DND-41 (cell line): ENCODE measurements at regions not wholly inside any gene's neighbourhood (a gene's known extent, or its start where the extent isn't known, plus 50 kb on each side); places are given as distances from the start of the nearest gene placed in this dataset.

Source experiments
- ATAC-seq: fragments of 200-7000 bp; cut with Tn5 transposase; 3 replicates; pipeline ENCODE4 v1.9.1; 2021; ENCODE audit warnings: low read depth; ENCODE audit not compliant: insufficient read depth
- DNase-seq: peaks from one replicate; pipeline ENCODE4 v3.0.0-alpha.2; 2020
- H2AFZ ChIP-seq: 2 replicates; pipeline ENCODE4 v1.6.0; 2012; ENCODE audit warnings: low read depth, low read length
- H3K27ac ChIP-seq: 2 replicates; pipeline ENCODE4 v1.5.1; 2012; ENCODE audit warnings: low read length, inconsistent platforms
- H3K27me3 ChIP-seq: fragments of 200-600 bp; sonication (generic); 2 replicates; pipeline ENCODE4 v1.6.0; 2012; ENCODE audit warnings: low read length, mild to moderate bottlenecking, inconsistent platforms; ENCODE audit not compliant: insufficient read depth, poor library complexity
- H3K36me3 ChIP-seq: 2 replicates; pipeline ENCODE4 v1.5.1; 2012; ENCODE audit warnings: low read length, inconsistent platforms; ENCODE audit not compliant: insufficient read depth
- H3K4me1 ChIP-seq: 2 replicates; pipeline ENCODE4 v1.5.1; 2012; ENCODE audit warnings: mild to moderate bottlenecking, low read length; ENCODE audit not compliant: insufficient read depth
- H3K4me2 ChIP-seq: 2 replicates; pipeline ENCODE4 v1.6.0; 2012; ENCODE audit warnings: mild to moderate bottlenecking, moderate library complexity, low read length, inconsistent platforms; ENCODE audit not compliant: insufficient read depth
- H3K4me3 ChIP-seq, 2 experiments: fragments of 200-600 bp in 1 of 2; shearing (Covaris generic) in 1 of 2; 2 replicates each; pipeline ENCODE4 v1.5.1; 2012 to 2016; ENCODE audit warnings: inconsistent platforms in 2 of 2, low read length in 2 of 2, mild to moderate bottlenecking in 2 of 2, low read depth in 1 of 2, moderate library complexity in 1 of 2
- H3K79me2 ChIP-seq: 2 replicates; pipeline ENCODE4 v1.6.0; 2012; ENCODE audit warnings: low read length, inconsistent platforms; ENCODE audit not compliant: insufficient read depth
- H3K9ac ChIP-seq: 2 replicates; pipeline ENCODE4 v1.6.0; 2012; ENCODE audit warnings: low read depth, mild to moderate bottlenecking, inconsistent platforms, low read length, moderate library complexity
- H3K9me3 ChIP-seq: 2 replicates; pipeline ENCODE4 v1.5.1; 2012; ENCODE audit warnings: low read length, moderate library complexity, mild to moderate bottlenecking, inconsistent platforms; ENCODE audit not compliant: insufficient read depth, severe bottlenecking
- H4K20me1 ChIP-seq: 2 replicates; pipeline ENCODE4 v1.6.0; 2012; ENCODE audit warnings: low read length; ENCODE audit not compliant: insufficient read depth
- CTCF ChIP-seq: IDR thresholded peaks from 2 replicates; pipeline ENCODE4 v1.5.1; 2012; ENCODE audit warnings: borderline replicate concordance, low read length, moderate library complexity, mild to moderate bottlenecking; ENCODE audit not compliant: poor library complexity, severe bottlenecking; ENCODE audit errors: extremely low read depth
- EZH2 ChIP-seq: IDR thresholded peaks from 3 replicates; pipeline ENCODE4 v1.6.1; 2012; ENCODE audit warnings: borderline replicate concordance, low read depth, mild to moderate bottlenecking, moderate library complexity, low read length, inconsistent platforms; ENCODE audit not compliant: severe bottlenecking

GRCh38 chr10:121288011-121288410, 310.2 kb downstream of the FGFR2 start:
- Histone ChIP-seq H3K79me2 (no peaks in the 10 kb centered on the region), H3K4me1 (no peaks in the 10 kb centered on the region), H3K9me3 (no peaks in the 10 kb centered on the region), H3K36me3 (no peaks in the 10 kb centered on the region), H3K4me3 (no peak overlapping the region), H4K20me1 (no peaks in the 10 kb centered on the region), H3K27ac (no peak overlapping the region), H2AFZ (no peak overlapping the region), H3K27me3 (peaks cover 14% of the 10 kb centered on the region), H3K9ac (no peak overlapping the region), H3K4me2 (no peak overlapping the region)
- DNase-seq (no peak), ATAC-seq (no peak)
- TF ChIP-seq EZH2 (no peak), CTCF (no peak)

- DNase-seq (no peak), ATAC-seq (no peak)
- H4K20me1 ChIP-seq, result no peaks in the 10 kb centered on the region
- no peak overlapping the region for H3K4me3 ChIP-seq
- no peaks in the 10 kb centered on the region for H3K36me3 ChIP-seq
- H3K9ac ChIP-seq, result no peak overlapping the region
- no peak overlapping the region for H3K27ac ChIP-seq
- H3K4me1 ChIP-seq, result no peaks in the 10 kb centered on the region
- no peaks in the 10 kb centered on the region for H3K79me2 ChIP-seq
- no peaks in the 10 kb centered on the region for H3K9me3 ChIP-seq
- H3K4me2 ChIP-seq, result no peak overlapping the region
- TF ChIP-seq CTCF, result no peak
- TF ChIP-seq EZH2, result no peak
- peaks cover 14% of the 10 kb centered on the region for H3K27me3 ChIP-seq
- H2AFZ ChIP-seq, result no peak overlapping the region
Observed at GRCh38 chr10:121288864-121289661, 309.2 kb downstream of the FGFR2 start.

DNA sequence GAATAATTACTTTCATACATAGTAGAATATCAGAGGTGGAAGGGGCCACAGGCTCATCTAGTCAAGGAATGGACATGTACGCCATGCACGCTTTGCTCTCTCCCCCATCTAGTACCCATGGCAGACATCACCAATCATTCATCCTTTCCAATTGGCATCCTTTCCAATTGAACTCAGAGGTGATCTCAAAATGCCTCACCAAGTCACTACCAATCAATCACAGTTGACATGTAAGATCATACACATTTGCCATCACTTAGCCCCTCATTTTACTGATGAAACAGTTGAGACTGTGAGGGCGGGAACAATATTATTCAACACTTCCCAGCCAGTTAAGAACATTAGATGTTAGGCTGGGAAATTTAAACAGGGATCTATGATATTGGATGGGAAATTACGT, 308.4 kb downstream of the FGFR2 start:
- peaks cover 14% of the 10 kb centered on the region for H3K27me3 ChIP-seq
- no peaks in the 10 kb centered on the region for H3K36me3 ChIP-seq
- no peak overlapping the region for H2AFZ ChIP-seq
- no peak overlapping the region for H3K27ac ChIP-seq
- H3K4me2 ChIP-seq, result no peak overlapping the region
- no peaks in the 10 kb centered on the region for H3K79me2 ChIP-seq
- no peaks in the 10 kb centered on the region for H4K20me1 ChIP-seq
- DNase-seq (no peak), ATAC-seq (no peak)
- no peak overlapping the region for H3K9ac ChIP-seq
- H3K9me3 ChIP-seq, result no peaks in the 10 kb centered on the region
- TF ChIP-seq CTCF, result no peak
- no peak for TF ChIP-seq EZH2
- no peaks in the 10 kb centered on the region for H3K4me1 ChIP-seq
- H3K4me3 ChIP-seq, result no peak overlapping the region

DNA sequence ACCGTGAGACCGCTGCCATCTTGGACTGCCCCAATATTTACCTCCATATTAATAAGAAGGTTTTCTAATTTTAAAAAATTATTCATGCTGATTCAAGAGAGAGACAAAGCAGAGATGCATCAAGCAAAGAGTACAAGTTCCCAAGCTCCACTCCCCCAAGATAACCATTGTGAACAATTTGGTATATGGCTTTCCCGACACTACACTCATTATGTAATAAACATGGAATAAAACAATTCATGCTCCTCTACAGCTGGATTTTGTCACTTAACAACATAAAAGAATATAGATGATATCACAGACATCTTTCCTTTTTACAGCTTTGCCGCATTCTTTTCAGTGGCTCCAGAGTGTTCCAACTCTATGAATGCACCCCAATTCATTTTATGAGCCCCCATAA, 307.6 kb downstream of the FGFR2 start:
- TF ChIP-seq EZH2, result no peak
- no peak for TF ChIP-seq CTCF
- Histone ChIP-seq H3K36me3 (no peaks in the 10 kb centered on the region), H2AFZ (no peak overlapping the region), H3K9me3 (no peaks in the 10 kb centered on the region), H3K27ac (no peak overlapping the region), H3K27me3 (peaks cover 15% of the 10 kb centered on the region), H3K4me1 (no peaks in the 10 kb centered on the region), H3K4me2 (no peak overlapping the region), H4K20me1 (no peaks in the 10 kb centered on the region), H3K4me3 (no peak overlapping the region), H3K79me2 (no peaks in the 10 kb centered on the region), H3K9ac (no peak overlapping the region)
- DNase-seq (no peak), ATAC-seq (no peak)
